GM18517 (cell line): ENCODE measurements at regions not wholly inside any gene's neighbourhood (a gene's known extent, or its start where the extent isn't known, plus 50 kb on each side); places are given as distances from the start of the nearest gene placed in this dataset.
"Not testable (repeated sequence)": the region's sequence is repeated elsewhere in the genome, so short reads cannot be mapped to it uniquely, and the experiment has no call there.

Experiments used
- ATAC-seq: cut with Tn5 transposase; IDR thresholded peaks from one replicate; pipeline ENCODE4 v1.9.1; 2021; ENCODE audit warnings: mild to moderate bottlenecking, moderate library complexity; ENCODE audit not compliant: unreplicated experiment

- ATAC-seq: no peak
These were observed 352.8 kb upstream of the SYNCRIP start for GRCh38 chr6:85995339-85996033.

- ATAC-seq: no peak
These were observed 344.0 kb upstream of the SYNCRIP start for GRCh38 chr6:85986681-85987080.

- ATAC-seq: no peak
These were observed 340.5 kb upstream of the SYNCRIP start for GRCh38 chr6:85983032-85983659.

GRCh38 chr6:85977661-85978060, 335.0 kb upstream of the SYNCRIP start:
- no peak for ATAC-seq

GRCh38 chr6:85975957-85976356, 333.3 kb upstream of the SYNCRIP start:
- ATAC-seq: no peak

GRCh38 chr6:85971238-85971637, 328.6 kb upstream of the SYNCRIP start:
- no peak for ATAC-seq

GRCh38 chr6:85966828-85967227, 324.1 kb upstream of the SYNCRIP start:
- no peak for ATAC-seq

- no peak for ATAC-seq
These were observed 319.1 kb upstream of the SYNCRIP start for GRCh38 chr6:85961746-85962145.

GRCh38 chr6:85961125-85961524, 318.4 kb upstream of the SYNCRIP start:
- no peak for ATAC-seq

- no peak for ATAC-seq
These were observed 305.8 kb upstream of the SYNCRIP start for GRCh38 chr6:85948481-85948880.

- ATAC-seq: no peak
These were observed 302.9 kb upstream of the SYNCRIP start for GRCh38 chr6:85945459-85946185.

GRCh38 chr6:85944776-85945175, 302.1 kb upstream of the SYNCRIP start:
- ATAC-seq: no peak

GRCh38 chr6:85942844-85943243, 300.2 kb upstream of the SYNCRIP start:
- no peak for ATAC-seq

- no peak for ATAC-seq
These were observed 294.2 kb upstream of the SYNCRIP start for GRCh38 chr6:85936916-85937315.

GRCh38 chr6:85923013-85923430, 280.3 kb upstream of the SYNCRIP start:
- ATAC-seq: peak; percentile 89

- no peak for ATAC-seq
These were observed 278.1 kb upstream of the SYNCRIP start for GRCh38 chr6:85920782-85921181.

GRCh38 chr6:85917522-85917921, 274.8 kb upstream of the SYNCRIP start:
- no peak for ATAC-seq

GRCh38 chr6:85913001-85913400, 270.3 kb upstream of the SYNCRIP start:
- ATAC-seq: no peak

GRCh38 chr6:85912582-85912981, 269.9 kb upstream of the SYNCRIP start:
- ATAC-seq: no peak

- no peak for ATAC-seq
These were observed 268.4 kb upstream of the SYNCRIP start for GRCh38 chr6:85911067-85911466.

- ATAC-seq: not testable (repeated sequence)
These were observed 265.4 kb upstream of the SYNCRIP start for GRCh38 chr6:85908120-85908519.

GRCh38 chr6:85892346-85892745, 249.7 kb upstream of the SYNCRIP start:
- no peak for ATAC-seq
